ENCODE measurements at regions not wholly inside any gene's neighbourhood (a gene's known extent, or its start where the extent isn't known, plus 50 kb on each side); places are given as distances from the start of the nearest gene placed in this dataset.

GRCh38 chr12:107253361-107253760 is 160.0 kb upstream of the CRY1 start:
- TF ChIP-seq MAFK (conservative IDR thresholded peaks at IDR 0.05 in 1 of 2, IDR thresholded peaks at IDR 0.05 in 1 of 2; ENCODE audit: low read length in 2 of 2) (no peak), CTCF (CRISPR knock-in tag; IDR thresholded peaks at IDR 0.05) (no peak), CEBPG (CRISPR knock-in tag; IDR thresholded peaks at IDR 0.05) (no peak), MLXIP (CRISPR knock-in tag; IDR thresholded peaks at IDR 0.05; ENCODE audit: borderline replicate concordance) (no peak), RNF219 (CRISPR knock-in tag; IDR thresholded peaks at IDR 0.05) (no peak), POLR2AphosphoS5 (IDR thresholded peaks at IDR 0.05; ENCODE audit: low read depth, low read length) (no peak), HDAC2 (CRISPR knock-in tag; IDR thresholded peaks at IDR 0.05) (no peak)
